K562 (cell line): ENCODE measurements at regions not wholly inside any gene's neighbourhood (a gene's known extent, or its start where the extent isn't known, plus 50 kb on each side); places are given as distances from the start of the nearest gene placed in this dataset.

Source experiments
- ATAC-seq: fragments of 200-7000 bp; cut with Tn5 transposase; 3 replicates; pipeline ENCODE4 v1.9.1; 2020; ENCODE audit warnings: moderate library complexity
- BruUV-seq: library from RNA; stranded (reverse); fragments of 400-500 nt; replicated peaks from 2 replicates; lab custom pipeline; 2021; lab: Mats Ljungman, UMichigan
- CTCF ChIA-PET: fragments of 300-600 bp; formaldehyde crosslinking; extraction: SDS; loops from one replicate; lab custom pipeline; 2021; ENCODE audit warnings: low intra/inter-chr PET ratio; lab: Yijun Ruan, JAX
- POLR2A ChIA-PET: fragments of 300-600, 350-650 bp; sonication (Branson Sonifier 250); formaldehyde crosslinking; extraction: SDS; loops from one replicate; lab custom pipeline; 2021; ENCODE audit warnings: antibody characterized with exemption, inconsistent platforms; lab: Yijun Ruan, JAX
- DNase-seq, 4 experiments: peaks; one replicate each; pipeline versions ENCODE4 v3.0.0 to v3.0.0-alpha.2; 2011 to 2018; ENCODE audit warnings: low spot score in 3 of 4, mixed read lengths in 3 of 4; ENCODE audit errors: extremely low read depth in 1 of 4
- FAIRE-seq: peaks from 2 replicates; lab custom pipeline; 2011; peaks lifted over from hg19 to GRCh38; lab: Jason Lieb, UNC
- H2AFZ ChIP-seq: 2 replicates; pipeline ENCODE4 v1.6.0; 2011; ENCODE audit warnings: low read depth, low read length, control low read depth, inconsistent platforms
- H3K27ac ChIP-seq: fragments of 200-600 bp; 3 replicates; pipeline ENCODE4 v1.8.0; 2011; ENCODE audit warnings: low read depth, mild to moderate bottlenecking, control low read depth, inconsistent platforms, low read length, moderate library complexity, mixed read lengths; ENCODE audit errors: extremely low read depth
- H3K27me3 ChIP-seq, 2 experiments: fragments of 300-600 bp in 1 of 2; 2 replicates in 1 of 2; 3 replicates in 1 of 2; pipeline versions ENCODE4 v1.6.0 to v1.8.0; 2011; ENCODE audit warnings: inconsistent platforms in 2 of 2, low read length in 2 of 2, mild to moderate bottlenecking in 1 of 2, mixed read lengths in 1 of 2, moderate library complexity in 1 of 2; ENCODE audit not compliant: control insufficient read depth in 2 of 2, insufficient read depth in 2 of 2
- H3K36me3 ChIP-seq: fragments of 300-600 bp; 3 replicates; pipeline ENCODE4 v1.8.0; 2011; ENCODE audit warnings: mild to moderate bottlenecking, low read length, inconsistent platforms; ENCODE audit not compliant: control insufficient read depth, insufficient read depth
- H3K4me1 ChIP-seq, 2 experiments: fragments of 200-600 bp in 1 of 2; replicated peaks in 1 of 2; 2 replicates in 1 of 2; 3 replicates in 1 of 2; pipeline versions ENCODE4 v1.5.1 to v1.8.0; 2011; ENCODE audit warnings: inconsistent platforms in 2 of 2, low read length in 2 of 2, mild to moderate bottlenecking in 1 of 2, mixed read lengths in 1 of 2, moderate library complexity in 1 of 2; ENCODE audit not compliant: control insufficient read depth in 2 of 2, insufficient read depth in 2 of 2
- H3K4me2 ChIP-seq: 2 replicates; pipeline ENCODE4 v1.6.1; 2011; ENCODE audit warnings: low read length, control low read depth, inconsistent platforms, mixed read lengths; ENCODE audit not compliant: insufficient read depth
- H3K4me3 ChIP-seq: fragments of 200-600 bp; sonication (generic), shearing (Covaris generic); 2 replicates; pipeline ENCODE4 v1.5.1; 2016; ENCODE audit warnings: control low read depth, inconsistent platforms
- H3K79me2 ChIP-seq: fragments of 200-600 bp; 3 replicates; pipeline ENCODE4 v1.8.0; 2011; ENCODE audit warnings: low read length, inconsistent platforms; ENCODE audit not compliant: control insufficient read depth, insufficient read depth
- H3K9ac ChIP-seq, 2 experiments: 2 replicates each; pipeline versions ENCODE4 v1.6.0 to v1.6.1; 2011; ENCODE audit warnings: low read depth in 2 of 2, low read length in 2 of 2, control low read depth in 1 of 2, inconsistent platforms in 1 of 2, mild to moderate bottlenecking in 1 of 2, mixed read lengths in 1 of 2; ENCODE audit not compliant: insufficient read depth in 1 of 2
- H3K9me1 ChIP-seq: one replicate; pipeline ENCODE4 v1.6.0; 2011; ENCODE audit warnings: inconsistent platforms, mild to moderate bottlenecking, low read length, moderate library complexity; ENCODE audit not compliant: control insufficient read depth, insufficient read depth
- H3K9me3 ChIP-seq: replicated peaks from 2 replicates; pipeline ENCODE4 v1.5.1; 2011; ENCODE audit warnings: low read depth, low read length, inconsistent platforms; ENCODE audit not compliant: control insufficient read depth, insufficient read depth
- H4K20me1 ChIP-seq: replicated peaks from 2 replicates; pipeline ENCODE4 v1.6.1; 2011; ENCODE audit warnings: low read length, inconsistent platforms, mixed read lengths; ENCODE audit not compliant: control insufficient read depth, insufficient read depth
- ERF ChIP-seq: fragments of 450-650 bp; formaldehyde crosslinking; IDR thresholded peaks from 2 replicates; pipeline ENCODE4 v1.4.0; 2020; ENCODE audit warnings: mild to moderate bottlenecking, mixed read lengths
- FOXA1 ChIP-seq: fragments of 450-650 bp; IDR thresholded peaks from 2 replicates; pipeline ENCODE4 v1.6.1; 2016; ENCODE audit warnings: mild to moderate bottlenecking, borderline replicate concordance
- KLF16 ChIP-seq: IDR thresholded peaks from 2 replicates; pipeline ENCODE4 v1.6.1; 2016; ENCODE audit warnings: antibody characterized with exemption
- RAD21 ChIP-seq, 2 experiments: fragments of 250-450 bp in 1 of 2; fragments of 450-650 bp in 1 of 2; sonication (Bioruptor Pico) in 1 of 2; formaldehyde crosslinking in 1 of 2; IDR thresholded peaks in 1 of 2; conservative IDR thresholded peaks in 1 of 2; 2 replicates each; pipeline versions ENCODE4 v1.4.0 to v1.8.0; 2020 to 2022; ENCODE audit warnings: mild to moderate bottlenecking in 2 of 2, moderate library complexity in 1 of 2
- U2AF2 ChIP-seq: fragments of 200-400 bp; formaldehyde crosslinking; optimal IDR thresholded peaks from 2 replicates; pipeline ENCODE3; 2017; ENCODE audit warnings: low read depth, mild to moderate bottlenecking, low read length
- whole genome bisulfite sequencing: fragments of 100-300 bp; shearing (Covaris generic); methylation state at CpG from one replicate; pipeline ENCODE4 v1.1.6; 2016; ENCODE audit warnings: low coverage, mixed read lengths; ENCODE audit not compliant: insufficient coverage; ENCODE audit errors: missing lambda C conversion rate; 5-methylcytosine and 5-hydroxymethylcytosine counted together
- in situ Hi-C: fragments of 300-500 bp; cut with MboI; formaldehyde crosslinking; loops from 4 replicates; pipeline ENCODE4 v1.15.0; 2018; ENCODE audit warnings: inconsistent platforms, mixed read lengths
- intact Hi-C: fragments of 100-400 bp; cut with micrococcal nuclease; formaldehyde crosslinking; loops from 2 replicates; pipeline ENCODE4 v1.14.2; 2022
- TF ChIP-seq, protein P1 (sequence below): IDR thresholded peaks from 3 replicates; pipeline ENCODE4 v1.6.1; 2011; ENCODE audit warnings: borderline replicate concordance, mild to moderate bottlenecking, moderate library complexity; ENCODE audit not compliant: insufficient read length; ENCODE audit errors: extremely low read depth

DNA sequence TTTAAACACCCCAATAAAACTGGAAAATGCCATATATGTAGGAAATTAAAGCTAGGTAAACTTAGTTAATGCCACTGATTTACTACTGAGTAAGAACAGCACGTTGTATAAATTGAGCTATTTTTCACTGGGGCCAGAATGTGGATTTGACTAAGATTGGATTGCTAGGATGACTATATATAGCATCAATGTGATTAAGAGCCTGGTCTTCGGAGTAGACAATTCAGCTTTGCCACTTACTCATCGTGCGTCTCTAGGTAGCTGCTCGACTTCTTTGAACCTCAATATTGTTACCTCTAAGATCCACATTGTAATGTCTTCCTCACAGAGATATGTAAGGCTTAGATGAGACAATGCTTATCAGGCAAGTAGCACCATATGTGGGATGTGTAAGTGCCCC, 462.5 kb downstream of the KLF12 start (continued):
- TF ChIP-seq, protein P1, sequence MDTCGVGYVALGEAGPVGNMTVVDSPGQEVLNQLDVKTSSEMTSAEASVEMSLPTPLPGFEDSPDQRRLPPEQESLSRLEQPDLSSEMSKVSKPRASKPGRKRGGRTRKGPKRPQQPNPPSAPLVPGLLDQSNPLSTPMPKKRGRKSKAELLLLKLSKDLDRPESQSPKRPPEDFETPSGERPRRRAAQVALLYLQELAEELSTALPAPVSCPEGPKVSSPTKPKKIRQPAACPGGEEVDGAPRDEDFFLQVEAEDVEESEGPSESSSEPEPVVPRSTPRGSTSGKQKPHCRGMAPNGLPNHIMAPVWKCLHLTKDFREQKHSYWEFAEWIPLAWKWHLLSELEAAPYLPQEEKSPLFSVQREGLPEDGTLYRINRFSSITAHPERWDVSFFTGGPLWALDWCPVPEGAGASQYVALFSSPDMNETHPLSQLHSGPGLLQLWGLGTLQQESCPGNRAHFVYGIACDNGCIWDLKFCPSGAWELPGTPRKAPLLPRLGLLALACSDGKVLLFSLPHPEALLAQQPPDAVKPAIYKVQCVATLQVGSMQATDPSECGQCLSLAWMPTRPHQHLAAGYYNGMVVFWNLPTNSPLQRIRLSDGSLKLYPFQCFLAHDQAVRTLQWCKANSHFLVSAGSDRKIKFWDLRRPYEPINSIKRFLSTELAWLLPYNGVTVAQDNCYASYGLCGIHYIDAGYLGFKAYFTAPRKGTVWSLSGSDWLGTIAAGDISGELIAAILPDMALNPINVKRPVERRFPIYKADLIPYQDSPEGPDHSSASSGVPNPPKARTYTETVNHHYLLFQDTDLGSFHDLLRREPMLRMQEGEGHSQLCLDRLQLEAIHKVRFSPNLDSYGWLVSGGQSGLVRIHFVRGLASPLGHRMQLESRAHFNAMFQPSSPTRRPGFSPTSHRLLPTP: no peak
- TF ChIP-seq KLF16: no peak
- TF ChIP-seq FOXA1: no peak

DNA sequence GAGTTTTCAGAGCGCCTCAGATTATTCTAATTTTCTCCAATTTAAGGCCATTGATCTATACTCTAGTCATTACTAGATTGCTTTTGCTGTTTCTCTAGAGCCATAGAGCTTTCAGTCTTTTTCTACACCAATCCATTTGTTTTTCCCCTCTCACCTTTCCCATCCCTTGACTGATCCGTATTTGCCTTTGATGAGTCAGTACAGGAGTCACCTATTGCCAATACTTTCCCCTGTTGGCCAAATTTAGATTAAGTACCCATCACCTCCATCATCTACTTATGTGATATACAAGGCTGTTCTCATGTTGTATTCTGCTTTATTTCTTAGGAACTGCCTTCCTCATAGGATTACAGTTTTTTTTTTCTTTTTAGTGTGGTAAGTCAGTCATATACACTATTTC, 463.2 kb downstream of the KLF12 start:
- ATAC-seq (no peak), DNase-seq (no peak), FAIRE-seq (no peak)
- intact Hi-C loops (no loop called here), in situ Hi-C loops (no loop called here)
- Histone ChIP-seq H2AFZ (no peak overlapping the region), H3K27me3 (no peaks in the 10 kb centered on the region), H3K9me1 (no peaks in the 10 kb centered on the region), H3K27ac (no peak overlapping the region), H3K4me3 (no peak overlapping the region), H3K9ac (no peak overlapping the region), H3K4me1 (no peaks in the 10 kb centered on the region), H3K36me3 (no peaks in the 10 kb centered on the region), H3K79me2 (no peaks in the 10 kb centered on the region), H4K20me1 (no peaks in the 10 kb centered on the region), H3K4me2 (no peak overlapping the region), H3K9me3 (no peaks in the 10 kb centered on the region)
- no TSS peak for BruUV-seq
- ChIA-PET POLR2A (interaction anchor here (0.6 kb wide), 1 partner anchor 9 kb away, joined by 3 read pairs; no protein-coding TSS in a partner anchor), CTCF (no interaction called here)
- TF ChIP-seq ERF (CRISPR knock-in tag): no peak
- TF ChIP-seq U2AF2: no peak
- TF ChIP-seq RAD21 (CRISPR knock-in tag; conservative IDR thresholded peaks at IDR 0.05 in 1 of 2, IDR thresholded peaks at IDR 0.05 in 1 of 2): no peak
- WGBS: 10% methylated on average over 2 of the region's 2 CpGs
